ENCODE measurements at regions not wholly inside any gene's neighbourhood (a gene's known extent, or its start where the extent isn't known, plus 50 kb on each side); places are given as distances from the start of the nearest gene placed in this dataset.

- Histone ChIP-seq H3K4me1 (replicated peaks in 1 of 2) (no peaks in the 10 kb centered on the region), H3K27ac (no peak overlapping the region), H3K27me3 (no peaks in the 10 kb centered on the region), H3K4me3 (no peak overlapping the region), H3K36me3 (replicated peaks in 1 of 2) (no peaks in the 10 kb centered on the region), H3K9me3 (replicated peaks in 1 of 3) (no peaks in the 10 kb centered on the region)
- intact Hi-C loops (cut with DNase I) = no loop called here
- no peak for DNase-seq
- TF ChIP-seq POLR2A (IDR thresholded peaks at IDR 0.05) = no peak
- TF ChIP-seq CTCF (IDR thresholded peaks at IDR 0.05) = no peak
Measured at GRCh38 chr14:65943150-65943549, 530.6 kb downstream of the FUT8 start.

- no peaks in the 10 kb centered on the region for H3K9me3 ChIP-seq (replicated peaks in 1 of 3)
- intact Hi-C loops (cut with DNase I) = no loop called here
- no peak overlapping the region for H3K27ac ChIP-seq
- DNase-seq = no peak
- 82 to 91% (median 87%) methylated on average over 5 of the region's 5 CpGs for WGBS, 4 donors
- no peaks in the 10 kb centered on the region for H3K4me1 ChIP-seq (replicated peaks in 1 of 2)
- TF ChIP-seq CTCF (IDR thresholded peaks at IDR 0.05) (no peak), POLR2A (IDR thresholded peaks at IDR 0.05) (no peak)
- H3K4me3 ChIP-seq = no peak overlapping the region
- no peaks in the 10 kb centered on the region for H3K36me3 ChIP-seq (replicated peaks in 1 of 2)
- H3K27me3 ChIP-seq = no peaks in the 10 kb centered on the region
Measured at GRCh38 chr14:65943916-65944410, 531.4 kb downstream of the FUT8 start.

GRCh38 chr14:65945327-65945726 lies 532.8 kb downstream of the FUT8 start:
- Histone ChIP-seq H3K4me1 (replicated peaks in 1 of 2) (no peaks in the 10 kb centered on the region), H3K9me3 (replicated peaks in 1 of 3) (no peaks in the 10 kb centered on the region), H3K27ac (no peak overlapping the region), H3K36me3 (replicated peaks in 1 of 2) (no peaks in the 10 kb centered on the region), H3K27me3 (no peaks in the 10 kb centered on the region), H3K4me3 (no peak overlapping the region)
- DNase-seq = no peak
- intact Hi-C loops (cut with DNase I) = no loop called here
- no peak for TF ChIP-seq POLR2A (IDR thresholded peaks at IDR 0.05)
- TF ChIP-seq CTCF (IDR thresholded peaks at IDR 0.05) = no peak
- WGBS, 4 donors = 76 to 95% (median 86%) methylated on average over 3 of the region's 3 CpGs

- H3K27ac ChIP-seq = no peak overlapping the region
- H3K4me1 ChIP-seq (replicated peaks in 1 of 2) = no peaks in the 10 kb centered on the region
- DNase-seq = no peak
- no peak for TF ChIP-seq CTCF (IDR thresholded peaks at IDR 0.05)
- no peak for TF ChIP-seq POLR2A (IDR thresholded peaks at IDR 0.05)
- no peaks in the 10 kb centered on the region for H3K9me3 ChIP-seq (replicated peaks in 1 of 3)
- no peaks in the 10 kb centered on the region for H3K36me3 ChIP-seq (replicated peaks in 1 of 2)
- WGBS, 4 donors = 85 to 94% (median 90%) methylated on average over 4 of the region's 4 CpGs
- intact Hi-C loops (cut with DNase I) = no loop called here
- H3K4me3 ChIP-seq = no peak overlapping the region
- H3K27me3 ChIP-seq = no peaks in the 10 kb centered on the region
Measured at GRCh38 chr14:65946494-65946893, 534.0 kb downstream of the FUT8 start.
